ENCODE measurements at regions not wholly inside any gene's neighbourhood (a gene's known extent, or its start where the extent isn't known, plus 50 kb on each side); places are given as distances from the start of the nearest gene placed in this dataset.

GRCh38 chr9:108244686-108245085, 611.1 kb downstream of the ACTL7B start:
- no peaks in the 10 kb centered on the region for H3K36me3 ChIP-seq
- H3K4me1 ChIP-seq = no peaks in the 10 kb centered on the region
- H3K9me3 ChIP-seq = no peaks in the 10 kb centered on the region
- H3K4me3 ChIP-seq = no peak overlapping the region
- DNase-seq = no peak
- TF ChIP-seq, protein P1, sequence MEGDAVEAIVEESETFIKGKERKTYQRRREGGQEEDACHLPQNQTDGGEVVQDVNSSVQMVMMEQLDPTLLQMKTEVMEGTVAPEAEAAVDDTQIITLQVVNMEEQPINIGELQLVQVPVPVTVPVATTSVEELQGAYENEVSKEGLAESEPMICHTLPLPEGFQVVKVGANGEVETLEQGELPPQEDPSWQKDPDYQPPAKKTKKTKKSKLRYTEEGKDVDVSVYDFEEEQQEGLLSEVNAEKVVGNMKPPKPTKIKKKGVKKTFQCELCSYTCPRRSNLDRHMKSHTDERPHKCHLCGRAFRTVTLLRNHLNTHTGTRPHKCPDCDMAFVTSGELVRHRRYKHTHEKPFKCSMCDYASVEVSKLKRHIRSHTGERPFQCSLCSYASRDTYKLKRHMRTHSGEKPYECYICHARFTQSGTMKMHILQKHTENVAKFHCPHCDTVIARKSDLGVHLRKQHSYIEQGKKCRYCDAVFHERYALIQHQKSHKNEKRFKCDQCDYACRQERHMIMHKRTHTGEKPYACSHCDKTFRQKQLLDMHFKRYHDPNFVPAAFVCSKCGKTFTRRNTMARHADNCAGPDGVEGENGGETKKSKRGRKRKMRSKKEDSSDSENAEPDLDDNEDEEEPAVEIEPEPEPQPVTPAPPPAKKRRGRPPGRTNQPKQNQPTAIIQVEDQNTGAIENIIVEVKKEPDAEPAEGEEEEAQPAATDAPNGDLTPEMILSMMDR (IDR thresholded peaks at IDR 0.05) = no peak
- no peak for TF ChIP-seq POLR2A (IDR thresholded peaks at IDR 0.05)
- H3K27ac ChIP-seq = no peak overlapping the region
- no peaks in the 10 kb centered on the region for H3K27me3 ChIP-seq

DNA sequence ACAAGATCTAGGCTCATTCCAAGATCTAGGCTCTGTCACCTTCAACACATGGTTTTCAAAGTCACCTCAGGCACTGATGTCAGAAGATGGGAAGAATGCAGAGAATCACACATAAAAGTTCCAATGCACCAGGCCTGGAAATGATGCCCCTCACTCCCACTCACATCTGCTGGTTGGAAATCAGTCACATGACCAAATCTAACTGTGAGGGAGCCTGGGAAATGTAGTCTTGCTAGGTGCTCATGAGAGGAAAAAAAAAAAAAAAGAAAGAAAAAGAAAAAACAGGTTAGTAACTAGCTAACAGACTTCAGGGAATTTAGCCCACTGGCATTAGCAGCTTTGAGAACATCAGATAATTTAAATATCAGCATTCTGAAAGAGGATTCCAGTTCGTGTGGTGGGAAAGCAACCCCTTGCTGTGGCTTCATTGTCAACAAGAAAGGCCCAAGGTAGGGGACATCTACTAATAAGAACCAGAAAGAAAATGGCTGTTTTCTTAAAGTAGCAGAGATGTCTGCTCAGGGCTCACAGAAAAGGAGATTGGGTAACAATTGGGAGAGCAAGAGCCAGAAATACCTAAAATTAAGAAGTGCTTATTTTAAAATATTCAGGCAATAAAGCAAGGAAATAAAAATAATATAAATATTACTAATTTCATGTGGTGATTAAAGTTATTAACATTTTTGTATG, 614.3 kb downstream of the ACTL7B start:
- Histone ChIP-seq H3K27ac (no peak overlapping the region), H3K27me3 (no peaks in the 10 kb centered on the region), H3K36me3 (no peaks in the 10 kb centered on the region), H3K4me1 (no peaks in the 10 kb centered on the region), H3K4me3 (no peak overlapping the region), H3K9me3 (no peaks in the 10 kb centered on the region)
- TF ChIP-seq POLR2A (IDR thresholded peaks at IDR 0.05) = no peak
- TF ChIP-seq, protein P1 (IDR thresholded peaks at IDR 0.05) = no peak
- no peak for DNase-seq

GRCh38 chr9:108239696-108240321, 616.0 kb downstream of the ACTL7B start:
- Histone ChIP-seq H3K4me3 (no peak overlapping the region), H3K36me3 (no peaks in the 10 kb centered on the region), H3K27ac (no peak overlapping the region), H3K9me3 (no peaks in the 10 kb centered on the region), H3K4me1 (no peaks in the 10 kb centered on the region), H3K27me3 (no peaks in the 10 kb centered on the region)
- DNase-seq = no peak
- TF ChIP-seq, protein P1 (IDR thresholded peaks at IDR 0.05) = no peak
- no peak for TF ChIP-seq POLR2A (IDR thresholded peaks at IDR 0.05)

GRCh38 chr9:108235609-108236008, 620.2 kb downstream of the ACTL7B start:
- TF ChIP-seq POLR2A (IDR thresholded peaks at IDR 0.05) = no peak
- TF ChIP-seq, protein P1 (IDR thresholded peaks at IDR 0.05) = no peak
- Histone ChIP-seq H3K27me3 (no peaks in the 10 kb centered on the region), H3K27ac (no peak overlapping the region), H3K4me1 (no peaks in the 10 kb centered on the region), H3K4me3 (no peak overlapping the region), H3K36me3 (no peaks in the 10 kb centered on the region), H3K9me3 (no peaks in the 10 kb centered on the region)
- no peak for DNase-seq

- Histone ChIP-seq H3K27ac (no peak overlapping the region), H3K27me3 (no peaks in the 10 kb centered on the region), H3K4me3 (no peak overlapping the region), H3K4me1 (no peaks in the 10 kb centered on the region), H3K9me3 (no peaks in the 10 kb centered on the region), H3K36me3 (no peaks in the 10 kb centered on the region)
- TF ChIP-seq, protein P1 (IDR thresholded peaks at IDR 0.05) = no peak
- TF ChIP-seq POLR2A (IDR thresholded peaks at IDR 0.05) = no peak
- DNase-seq = no peak
Measured at GRCh38 chr9:108234811-108235210, 621.0 kb downstream of the ACTL7B start.
